ENCODE measurements at regions not wholly inside any gene's neighbourhood (a gene's known extent, or its start where the extent isn't known, plus 50 kb on each side); places are given as distances from the start of the nearest gene placed in this dataset.

- 40% methylated on average over 1 of the region's 2 CpGs for WGBS (ENCODE audit: insufficient coverage, low lambda C conversion rate)
Measured at GRCh38 chr5:90112033-90112692, 297.4 kb downstream of the CETN3 start.

GRCh38 chr5:90111364-90112032 lies 298.1 kb downstream of the CETN3 start:
- no peak overlapping the region for H3K4me3 ChIP-seq (ENCODE audit: low read length)
- no peaks in the 10 kb centered on the region for H3K4me1 ChIP-seq (ENCODE audit: control insufficient read depth, insufficient read depth, low read length)
- no peak for DNase-seq
- H3K27ac ChIP-seq (ENCODE audit: low read length), result no peak overlapping the region
- no peaks in the 10 kb centered on the region for H3K9me3 ChIP-seq (ENCODE audit: control insufficient read depth, low read depth, low read length)
- no peaks in the 10 kb centered on the region for H3K36me3 ChIP-seq (ENCODE audit: control insufficient read depth, insufficient read depth, low read length)
- no peaks in the 10 kb centered on the region for H3K27me3 ChIP-seq (ENCODE audit: control insufficient read depth, insufficient read depth, low read length)
- 84% methylated on average over 8 of the region's 10 CpGs for WGBS (ENCODE audit: insufficient coverage, low lambda C conversion rate)

More at GRCh38 chr5:90112033-90112692, 297.4 kb downstream of the CETN3 start:
- H3K36me3 ChIP-seq (ENCODE audit: control insufficient read depth, insufficient read depth, low read length), result no peaks in the 10 kb centered on the region
- DNase-seq, result no peak
- H3K27me3 ChIP-seq (ENCODE audit: control insufficient read depth, insufficient read depth, low read length), result no peaks in the 10 kb centered on the region
- H3K27ac ChIP-seq (ENCODE audit: low read length), result no peak overlapping the region
- no peak overlapping the region for H3K4me3 ChIP-seq (ENCODE audit: low read length)
- no peaks in the 10 kb centered on the region for H3K9me3 ChIP-seq (ENCODE audit: control insufficient read depth, low read depth, low read length)
- H3K4me1 ChIP-seq (ENCODE audit: control insufficient read depth, insufficient read depth, low read length), result no peaks in the 10 kb centered on the region

- no CpG with 5 or more reads among the region's 2 CpGs for WGBS (ENCODE audit: insufficient coverage, low lambda C conversion rate)
- DNase-seq, result no peak
- no peaks in the 10 kb centered on the region for H3K27me3 ChIP-seq (ENCODE audit: control insufficient read depth, insufficient read depth, low read length)
- H3K4me1 ChIP-seq (ENCODE audit: control insufficient read depth, insufficient read depth, low read length), result no peaks in the 10 kb centered on the region
- no peaks in the 10 kb centered on the region for H3K9me3 ChIP-seq (ENCODE audit: control insufficient read depth, low read depth, low read length)
- no peaks in the 10 kb centered on the region for H3K36me3 ChIP-seq (ENCODE audit: control insufficient read depth, insufficient read depth, low read length)
- H3K4me3 ChIP-seq (ENCODE audit: low read length), result no peak overlapping the region
- H3K27ac ChIP-seq (ENCODE audit: low read length), result no peak overlapping the region
Measured at GRCh38 chr5:90109285-90109684, 300.3 kb downstream of the CETN3 start.

- DNase-seq, result no peak
- H3K4me3 ChIP-seq (ENCODE audit: low read length), result no peak overlapping the region
Measured at GRCh38 chr5:90099099-90099498, 310.5 kb downstream of the CETN3 start.

GRCh38 chr5:90097082-90097477 lies 312.5 kb downstream of the CETN3 start:
- Histone ChIP-seq H3K9me3 (ENCODE audit: control insufficient read depth, low read depth, low read length) (no peaks in the 10 kb centered on the region), H3K4me1 (ENCODE audit: control insufficient read depth, insufficient read depth, low read length) (no peaks in the 10 kb centered on the region), H3K36me3 (ENCODE audit: control insufficient read depth, insufficient read depth, low read length) (no peaks in the 10 kb centered on the region), H3K27me3 (ENCODE audit: control insufficient read depth, insufficient read depth, low read length) (no peaks in the 10 kb centered on the region), H3K4me3 (ENCODE audit: low read length) (no peak overlapping the region), H3K27ac (ENCODE audit: low read length) (no peak overlapping the region)
- WGBS (ENCODE audit: insufficient coverage, low lambda C conversion rate), result 100% methylated on average over 1 of the region's 4 CpGs
- no peak for DNase-seq

More at GRCh38 chr5:90099099-90099498, 310.5 kb downstream of the CETN3 start:
- Histone ChIP-seq H3K9me3 (ENCODE audit: control insufficient read depth, low read depth, low read length) (no peaks in the 10 kb centered on the region), H3K27ac (ENCODE audit: low read length) (no peak overlapping the region), H3K36me3 (ENCODE audit: control insufficient read depth, insufficient read depth, low read length) (no peaks in the 10 kb centered on the region), H3K27me3 (ENCODE audit: control insufficient read depth, insufficient read depth, low read length) (no peaks in the 10 kb centered on the region), H3K4me1 (ENCODE audit: control insufficient read depth, insufficient read depth, low read length) (no peaks in the 10 kb centered on the region)

DNA sequence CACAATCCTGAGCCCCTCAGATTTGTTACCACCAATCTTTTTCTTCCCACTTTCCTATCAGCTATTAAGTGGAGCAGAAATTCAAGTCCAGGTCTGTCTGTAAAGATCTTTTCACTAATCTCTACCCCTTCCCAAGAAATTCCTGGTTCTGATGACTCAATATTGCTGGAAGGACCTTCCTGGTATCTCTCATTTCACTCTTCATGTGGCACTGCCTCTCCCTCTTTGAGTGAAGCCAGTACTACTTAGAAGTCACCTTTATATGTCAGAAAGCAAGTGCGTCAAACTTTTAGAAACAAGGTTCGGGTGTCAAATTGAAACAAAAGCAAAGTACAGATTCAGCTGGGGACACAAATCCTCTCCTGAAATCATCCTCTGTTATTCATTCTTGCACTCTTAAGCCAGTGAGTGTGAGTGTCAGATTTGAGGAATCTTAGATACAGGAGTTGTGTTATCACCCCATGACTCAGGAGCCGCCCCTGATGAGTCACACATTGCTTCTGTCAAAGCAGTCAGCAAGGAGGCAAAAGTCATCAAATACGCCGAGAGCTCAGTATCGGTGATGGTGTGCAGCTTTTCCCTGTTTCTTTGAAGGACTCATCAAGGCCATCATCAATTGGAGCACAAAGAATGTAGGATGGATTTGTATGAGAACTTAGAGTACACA lies 313.0 kb downstream of the CETN3 start:
- no peaks in the 10 kb centered on the region for H3K4me1 ChIP-seq (ENCODE audit: control insufficient read depth, insufficient read depth, low read length)
- H3K27me3 ChIP-seq (ENCODE audit: control insufficient read depth, insufficient read depth, low read length), result no peaks in the 10 kb centered on the region
- H3K36me3 ChIP-seq (ENCODE audit: control insufficient read depth, insufficient read depth, low read length), result no peaks in the 10 kb centered on the region
- WGBS (ENCODE audit: insufficient coverage, low lambda C conversion rate), result no CpG with 5 or more reads among the region's 6 CpGs
- no peaks in the 10 kb centered on the region for H3K9me3 ChIP-seq (ENCODE audit: control insufficient read depth, low read depth, low read length)
- DNase-seq, result peak in 1 of 2 donors; percentile 9
- H3K4me3 ChIP-seq (ENCODE audit: low read length), result no peak overlapping the region
- no peak overlapping the region for H3K27ac ChIP-seq (ENCODE audit: low read length)

DNA sequence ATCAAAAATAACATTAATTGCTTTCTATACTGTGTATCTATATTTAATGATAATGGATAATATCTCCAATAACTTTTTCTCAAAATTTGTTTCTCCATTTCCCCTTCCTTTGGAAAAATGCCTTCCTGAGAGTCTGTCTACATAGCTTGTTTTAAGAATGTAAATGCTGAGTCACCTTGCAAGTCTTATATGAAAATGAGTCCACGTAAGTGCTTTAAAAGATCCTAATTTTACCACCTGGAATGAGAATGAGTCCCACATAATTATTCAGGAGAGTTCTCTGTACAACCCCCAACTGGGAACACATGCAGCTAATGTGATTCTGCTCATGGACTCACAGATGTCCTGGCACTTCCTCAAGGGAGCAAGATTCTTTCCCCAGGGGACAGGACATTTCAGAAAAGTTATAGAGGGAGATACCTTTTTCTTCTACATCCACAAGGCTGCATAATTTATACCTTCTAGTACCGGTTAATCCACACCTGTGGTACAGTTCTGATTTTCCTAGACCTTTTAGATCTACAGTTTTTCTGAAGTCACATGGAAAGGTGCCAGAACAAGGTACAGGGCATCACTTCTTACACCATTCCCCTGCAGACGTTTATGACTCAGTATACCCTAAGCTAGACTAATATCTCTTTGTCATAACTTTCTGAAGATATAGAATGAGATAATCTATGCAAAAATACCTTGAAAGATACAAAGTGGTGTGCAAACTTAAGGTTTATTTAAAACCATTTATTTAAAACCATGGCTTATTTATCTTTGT lies 314.1 kb downstream of the CETN3 start:
- no peak for DNase-seq
- Histone ChIP-seq H3K27ac (ENCODE audit: low read length) (no peak overlapping the region), H3K4me1 (ENCODE audit: control insufficient read depth, insufficient read depth, low read length) (no peaks in the 10 kb centered on the region), H3K9me3 (ENCODE audit: control insufficient read depth, low read depth, low read length) (no peaks in the 10 kb centered on the region), H3K4me3 (ENCODE audit: low read length) (no peak overlapping the region), H3K27me3 (ENCODE audit: control insufficient read depth, insufficient read depth, low read length) (no peaks in the 10 kb centered on the region), H3K36me3 (ENCODE audit: control insufficient read depth, insufficient read depth, low read length) (no peaks in the 10 kb centered on the region)
- WGBS (ENCODE audit: insufficient coverage, low lambda C conversion rate), result 85% methylated on average over 2 of the region's 3 CpGs

DNA sequence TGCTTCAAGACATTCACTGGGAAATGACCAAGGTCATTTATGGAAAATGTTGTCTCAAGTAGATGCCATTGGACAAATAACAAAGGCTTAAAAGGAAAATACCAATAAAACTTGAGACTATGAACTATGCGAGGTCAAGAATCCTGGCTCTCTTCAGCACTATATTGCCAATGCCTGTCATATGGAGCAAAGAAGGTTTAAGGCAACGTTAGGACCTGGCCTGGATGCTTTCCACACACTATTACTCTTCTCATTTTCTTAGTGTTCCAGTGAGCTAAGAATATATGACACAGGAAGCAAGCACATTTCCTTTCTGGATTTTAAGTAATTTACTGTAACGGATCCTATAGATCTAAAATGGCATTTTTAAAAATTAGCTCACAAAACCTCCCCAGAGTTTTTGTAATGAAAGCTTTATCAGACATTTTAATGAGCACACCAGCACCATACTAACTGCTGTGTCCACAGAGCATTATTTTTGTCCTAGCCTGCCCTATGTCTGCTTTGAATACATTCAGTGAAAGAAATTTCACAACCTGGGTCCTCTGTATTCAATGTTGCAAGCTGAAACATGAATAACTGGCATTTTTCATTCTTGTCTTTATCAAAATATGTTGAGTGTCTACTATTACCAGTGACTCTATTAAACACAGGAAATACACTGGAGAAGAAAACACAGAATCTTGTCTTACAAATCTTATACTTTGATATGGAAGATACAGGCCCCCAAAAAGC lies 315.6 kb downstream of the CETN3 start:
- Histone ChIP-seq H3K36me3 (ENCODE audit: control insufficient read depth, insufficient read depth, low read length) (no peaks in the 10 kb centered on the region), H3K9me3 (ENCODE audit: control insufficient read depth, low read depth, low read length) (no peaks in the 10 kb centered on the region), H3K27me3 (ENCODE audit: control insufficient read depth, insufficient read depth, low read length) (no peaks in the 10 kb centered on the region), H3K4me1 (ENCODE audit: control insufficient read depth, insufficient read depth, low read length) (no peaks in the 10 kb centered on the region), H3K27ac (ENCODE audit: low read length) (no peak overlapping the region), H3K4me3 (ENCODE audit: low read length) (no peak overlapping the region)
- DNase-seq, result no peak
- WGBS (ENCODE audit: insufficient coverage, low lambda C conversion rate), result 100% methylated on average over 1 of the region's 3 CpGs

GRCh38 chr5:90092734-90093133 lies 316.8 kb downstream of the CETN3 start:
- H3K4me3 ChIP-seq (ENCODE audit: low read length), result no peak overlapping the region
- H3K4me1 ChIP-seq (ENCODE audit: control insufficient read depth, insufficient read depth, low read length), result no peaks in the 10 kb centered on the region
- no CpG with 5 or more reads among the region's 3 CpGs for WGBS (ENCODE audit: insufficient coverage, low lambda C conversion rate)
- no peak overlapping the region for H3K27ac ChIP-seq (ENCODE audit: low read length)
- H3K9me3 ChIP-seq (ENCODE audit: control insufficient read depth, low read depth, low read length), result no peaks in the 10 kb centered on the region
- DNase-seq, result no peak
- no peaks in the 10 kb centered on the region for H3K36me3 ChIP-seq (ENCODE audit: control insufficient read depth, insufficient read depth, low read length)
- no peaks in the 10 kb centered on the region for H3K27me3 ChIP-seq (ENCODE audit: control insufficient read depth, insufficient read depth, low read length)

- DNase-seq, result no peak
- Histone ChIP-seq H3K27ac (ENCODE audit: low read length) (no peak overlapping the region), H3K27me3 (ENCODE audit: control insufficient read depth, insufficient read depth, low read length) (no peaks in the 10 kb centered on the region), H3K9me3 (ENCODE audit: control insufficient read depth, low read depth, low read length) (no peaks in the 10 kb centered on the region), H3K4me1 (ENCODE audit: control insufficient read depth, insufficient read depth, low read length) (no peaks in the 10 kb centered on the region), H3K36me3 (ENCODE audit: control insufficient read depth, insufficient read depth, low read length) (no peaks in the 10 kb centered on the region), H3K4me3 (ENCODE audit: low read length) (no peak overlapping the region)
- WGBS (ENCODE audit: insufficient coverage, low lambda C conversion rate), result no CpG with 5 or more reads among the region's 3 CpGs
Measured at GRCh38 chr5:90084342-90084741, 325.2 kb downstream of the CETN3 start.

Data from large intestine (tissue), 3 donors.